HCT116 (cell line): ENCODE measurements at regions not wholly inside any gene's neighbourhood (a gene's known extent, or its start where the extent isn't known, plus 50 kb on each side); places are given as distances from the start of the nearest gene placed in this dataset.

ENCODE experiments used
- ATAC-seq: fragments of 200-7000 bp; cut with Tn5 transposase; 2 replicates; pipeline ENCODE4 v1.9.1; 2020; ENCODE audit warnings: mild to moderate bottlenecking, moderate library complexity
- BruUV-seq: library from RNA; stranded (reverse); fragments of 400-500 nt; replicated peaks from 2 replicates; lab custom pipeline; 2021; lab: Mats Ljungman, UMichigan
- CTCF ChIA-PET: fragments of 300-600 bp; sonication (Branson Sonifier 250); formaldehyde crosslinking; loops from one replicate; lab custom pipeline; 2021; ENCODE audit warnings: antibody characterized with exemption; lab: Charles Lee
- POLR2A ChIA-PET: fragments of 300-600, 350-600 bp; sonication (Branson Sonifier 250); formaldehyde crosslinking; loops from one replicate; lab custom pipeline; 2021; ENCODE audit warnings: antibody characterized with exemption; lab: Charles Lee
- RAD21 ChIA-PET, 2 experiments: fragments of 300-600 bp; sonication (Branson Sonifier 250); formaldehyde crosslinking; loops; one replicate each; lab custom pipeline; 2023; ENCODE audit warnings: low total read pairs in 2 of 2; ENCODE audit not compliant: uncharacterized antibody in 2 of 2, unreplicated experiment in 2 of 2, low non-redundant PET in 1 of 2; lab: Charles Lee
- DNase-seq: peaks from one replicate; pipeline ENCODE4 v3.0.0-alpha.2; 2010; ENCODE audit warnings: low read depth, low spot score
- H2AFZ ChIP-seq: fragments of 200-600 bp; shearing (Covaris generic), sonication (generic); 2 replicates; pipeline ENCODE4 v1.6.1; 2017; ENCODE audit warnings: low read depth, mixed run types, mixed read lengths, antibody characterized with exemption, low read length; ENCODE audit not compliant: poor library complexity, severe bottlenecking
- H3K27ac ChIP-seq: 2 replicates; pipeline ENCODE4 v1.5.1; 2012; ENCODE audit warnings: low read depth, low read length
- H3K27me3 ChIP-seq: fragments of 200-600 bp; sonication (generic); 2 replicates; pipeline ENCODE4 v1.6.1; 2016; ENCODE audit warnings: mixed run types, low read length, mixed read lengths; ENCODE audit not compliant: insufficient read depth
- H3K36me3 ChIP-seq, 2 experiments: fragments of 200-500 bp in 1 of 2; fragments of 200-600 bp in 1 of 2; sonication (Bioruptor generic) in 1 of 2; sonication (generic) in 1 of 2; 2 replicates each; pipeline versions ENCODE4 v1.5.1 to v1.6.1; 2014 to 2016; ENCODE audit warnings: low read length in 2 of 2, inconsistent platforms in 1 of 2, mixed read lengths in 1 of 2, mixed run types in 1 of 2; ENCODE audit not compliant: insufficient read depth in 2 of 2, control insufficient read depth in 1 of 2
- H3K4me1 ChIP-seq, 2 experiments: fragments of 200-600 bp in 1 of 2; sonication (generic) in 1 of 2; 2 replicates each; pipeline versions ENCODE4 v1.5.1 to v1.6.1; 2012 to 2017; ENCODE audit warnings: low read length in 2 of 2, inconsistent platforms in 1 of 2, mild to moderate bottlenecking in 1 of 2, mixed read lengths in 1 of 2, mixed run types in 1 of 2, moderate library complexity in 1 of 2; ENCODE audit not compliant: insufficient read depth in 2 of 2, control insufficient read depth in 1 of 2
- H3K4me2 ChIP-seq: fragments of 200-600 bp; sonication (generic); 2 replicates; pipeline ENCODE4 v1.6.1; 2017; ENCODE audit warnings: mixed run types, low read length, mixed read lengths
- H3K4me3 ChIP-seq, 2 experiments: fragments of 200-600 bp in 1 of 2; sonication (generic) in 1 of 2; replicated peaks in 1 of 2; 2 replicates each; pipeline ENCODE4 v1.5.1; 2011 to 2016; ENCODE audit warnings: low read length in 2 of 2, control low read depth in 1 of 2, low read depth in 1 of 2, mild to moderate bottlenecking in 1 of 2, mixed read lengths in 1 of 2, mixed run types in 1 of 2
- H3K79me2 ChIP-seq: fragments of 200-600 bp; sonication (generic); 2 replicates; pipeline ENCODE4 v1.6.1; 2017; ENCODE audit warnings: mild to moderate bottlenecking, mixed run types, low read length, moderate library complexity, mixed read lengths; ENCODE audit not compliant: insufficient read depth
- H3K9ac ChIP-seq: fragments of 200-600 bp; sonication (generic); 2 replicates; pipeline ENCODE4 v1.6.1; 2016; ENCODE audit warnings: low read length, mixed read lengths
- H3K9me2 ChIP-seq: fragments of 200-600 bp; sonication (generic), shearing (Covaris generic); 2 replicates; pipeline ENCODE4 v1.6.1; 2017; ENCODE audit warnings: mixed run types, mild to moderate bottlenecking, moderate library complexity; ENCODE audit not compliant: insufficient read depth
- H3K9me3 ChIP-seq, 2 experiments: fragments of 200-500 bp in 1 of 2; fragments of 200-600 bp in 1 of 2; sonication (Bioruptor generic) in 1 of 2; sonication (generic) in 1 of 2; 2 replicates each; pipeline ENCODE4 v1.6.1; 2014 to 2017; ENCODE audit warnings: low read length in 2 of 2, mixed read lengths in 2 of 2, inconsistent platforms in 1 of 2, low read depth in 1 of 2, mild to moderate bottlenecking in 1 of 2, mixed run types in 1 of 2, moderate library complexity in 1 of 2; ENCODE audit not compliant: control insufficient read depth in 1 of 2, insufficient read depth in 1 of 2
- H4K20me1 ChIP-seq: fragments of 200-600 bp; sonication (generic), shearing (Covaris generic); 2 replicates; pipeline ENCODE4 v1.6.1; 2017; ENCODE audit warnings: mixed run types, mild to moderate bottlenecking, moderate library complexity; ENCODE audit not compliant: insufficient read depth
- CEBPB ChIP-seq: IDR thresholded peaks from 2 replicates; pipeline ENCODE4 v1.6.1; 2012; ENCODE audit warnings: low read depth
- EGR1 ChIP-seq: IDR thresholded peaks from 2 replicates; pipeline ENCODE4 v1.6.1; 2012; ENCODE audit warnings: low read depth
- JUND ChIP-seq: IDR thresholded peaks from 2 replicates; pipeline ENCODE4 v1.6.1; 2012
- POLR2A ChIP-seq: IDR thresholded peaks from 2 replicates; pipeline ENCODE4 v1.7.0; 2011; ENCODE audit warnings: borderline replicate concordance; ENCODE audit not compliant: insufficient read depth, insufficient read length; ENCODE audit errors: extremely low read depth
- POLR2AphosphoS5 ChIP-seq: IDR thresholded peaks from 2 replicates; pipeline ENCODE4 v1.6.1; 2011; ENCODE audit warnings: mild to moderate bottlenecking, low read depth, low read length, moderate library complexity
- SIN3A ChIP-seq: IDR thresholded peaks from 2 replicates; pipeline ENCODE4 v1.6.1; 2012; ENCODE audit warnings: low read depth
- SP1 ChIP-seq: IDR thresholded peaks from 2 replicates; pipeline ENCODE4 v1.6.1; 2012; ENCODE audit warnings: low read depth
- SRF ChIP-seq: IDR thresholded peaks from 2 replicates; pipeline ENCODE4 v1.6.1; 2012; ENCODE audit warnings: low read depth
- ZNF274 ChIP-seq: fragments of 200-500 bp; sonication (Bioruptor generic); IDR thresholded peaks from 2 replicates; pipeline ENCODE4 v1.6.1; 2014; ENCODE audit warnings: mild to moderate bottlenecking, low read depth, low read length, inconsistent platforms
- intact Hi-C: fragments of 100-400 bp; cut with micrococcal nuclease; formaldehyde crosslinking; loops from 2 replicates; pipeline ENCODE4 v1.10.0; 2022
- TF ChIP-seq, protein P1 (sequence below): IDR thresholded peaks from 2 replicates; pipeline ENCODE4 v1.6.1; 2012
- TF ChIP-seq, protein P2 (sequence below): IDR thresholded peaks from 2 replicates; pipeline ENCODE4 v1.6.1; 2012; ENCODE audit warnings: low read depth

GRCh38 chr10:62480196-62480595 is 106.0 kb downstream of the ZNF365 start:
- BruUV-seq = no TSS peak
- ChIA-PET CTCF (interaction anchor here (1.1 kb wide), 1 partner anchor 12 kb away, joined by 4 read pairs; no protein-coding TSS in a partner anchor), POLR2A (no interaction called here)

DNA sequence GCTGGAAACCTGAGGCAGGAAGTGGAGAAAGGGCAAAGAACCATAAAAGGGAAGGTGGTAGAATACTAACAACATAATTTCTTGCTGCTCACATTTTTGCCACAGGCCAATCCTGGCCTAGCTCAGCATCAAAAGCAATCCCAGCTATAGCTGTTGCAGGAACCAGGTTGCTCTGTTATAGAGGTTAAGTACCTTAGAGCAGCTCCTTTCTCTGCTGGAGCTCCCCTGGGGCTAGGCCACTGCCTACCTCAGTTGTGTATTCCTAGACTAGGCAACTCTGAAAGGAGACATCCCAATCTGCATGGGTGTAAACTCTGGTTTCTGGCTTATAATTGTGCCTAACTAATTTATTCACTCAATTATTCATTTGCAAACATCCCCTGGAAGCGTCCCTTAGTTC is 108.4 kb downstream of the ZNF365 start:
- intact Hi-C loops = no loop called here
- no peaks in the 10 kb centered on the region for H3K9me3 ChIP-seq
- no peaks in the 10 kb centered on the region for H3K27me3 ChIP-seq
- H3K4me3 ChIP-seq = no peak overlapping the region
- ChIA-PET POLR2A (no interaction called here), CTCF (interaction anchor here (1.2 to 1.7 kb wide), 2 partner anchors 9 to 44 kb away, joined by 3 to 4 read pairs; no protein-coding TSS in a partner anchor), RAD21 (no interaction called here)
- H3K79me2 ChIP-seq = no peaks in the 10 kb centered on the region
- no peak overlapping the region for H2AFZ ChIP-seq
- no peak for ATAC-seq
- TF ChIP-seq EGR1 = no peak
- TF ChIP-seq, protein P1, sequence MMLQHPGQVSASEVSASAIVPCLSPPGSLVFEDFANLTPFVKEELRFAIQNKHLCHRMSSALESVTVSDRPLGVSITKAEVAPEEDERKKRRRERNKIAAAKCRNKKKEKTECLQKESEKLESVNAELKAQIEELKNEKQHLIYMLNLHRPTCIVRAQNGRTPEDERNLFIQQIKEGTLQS = no peak
- TF ChIP-seq, protein P2, sequence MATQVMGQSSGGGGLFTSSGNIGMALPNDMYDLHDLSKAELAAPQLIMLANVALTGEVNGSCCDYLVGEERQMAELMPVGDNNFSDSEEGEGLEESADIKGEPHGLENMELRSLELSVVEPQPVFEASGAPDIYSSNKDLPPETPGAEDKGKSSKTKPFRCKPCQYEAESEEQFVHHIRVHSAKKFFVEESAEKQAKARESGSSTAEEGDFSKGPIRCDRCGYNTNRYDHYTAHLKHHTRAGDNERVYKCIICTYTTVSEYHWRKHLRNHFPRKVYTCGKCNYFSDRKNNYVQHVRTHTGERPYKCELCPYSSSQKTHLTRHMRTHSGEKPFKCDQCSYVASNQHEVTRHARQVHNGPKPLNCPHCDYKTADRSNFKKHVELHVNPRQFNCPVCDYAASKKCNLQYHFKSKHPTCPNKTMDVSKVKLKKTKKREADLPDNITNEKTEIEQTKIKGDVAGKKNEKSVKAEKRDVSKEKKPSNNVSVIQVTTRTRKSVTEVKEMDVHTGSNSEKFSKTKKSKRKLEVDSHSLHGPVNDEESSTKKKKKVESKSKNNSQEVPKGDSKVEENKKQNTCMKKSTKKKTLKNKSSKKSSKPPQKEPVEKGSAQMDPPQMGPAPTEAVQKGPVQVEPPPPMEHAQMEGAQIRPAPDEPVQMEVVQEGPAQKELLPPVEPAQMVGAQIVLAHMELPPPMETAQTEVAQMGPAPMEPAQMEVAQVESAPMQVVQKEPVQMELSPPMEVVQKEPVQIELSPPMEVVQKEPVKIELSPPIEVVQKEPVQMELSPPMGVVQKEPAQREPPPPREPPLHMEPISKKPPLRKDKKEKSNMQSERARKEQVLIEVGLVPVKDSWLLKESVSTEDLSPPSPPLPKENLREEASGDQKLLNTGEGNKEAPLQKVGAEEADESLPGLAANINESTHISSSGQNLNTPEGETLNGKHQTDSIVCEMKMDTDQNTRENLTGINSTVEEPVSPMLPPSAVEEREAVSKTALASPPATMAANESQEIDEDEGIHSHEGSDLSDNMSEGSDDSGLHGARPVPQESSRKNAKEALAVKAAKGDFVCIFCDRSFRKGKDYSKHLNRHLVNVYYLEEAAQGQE = no peak
- H3K4me1 ChIP-seq = no peaks in the 10 kb centered on the region
- no peak overlapping the region for H3K27ac ChIP-seq
- no peak overlapping the region for H3K9ac ChIP-seq
- H3K4me2 ChIP-seq = no peak overlapping the region
- no peaks in the 10 kb centered on the region for H3K36me3 ChIP-seq
- DNase-seq = no peak
- BruUV-seq = no TSS peak
- no peaks in the 10 kb centered on the region for H3K9me2 ChIP-seq
- no peaks in the 10 kb centered on the region for H4K20me1 ChIP-seq

More at GRCh38 chr10:62480196-62480595, 106.0 kb downstream of the ZNF365 start:
- ATAC-seq (no peak), DNase-seq (no peak)
- TF ChIP-seq POLR2A (no peak), POLR2AphosphoS5 (no peak), CEBPB (no peak), JUND (no peak), SRF (no peak), ZNF274 (no peak), SP1 (no peak), SIN3A (no peak)
- TF ChIP-seq, protein P1 = no peak
- Histone ChIP-seq H2AFZ (no peak overlapping the region), H3K4me3 (no peak overlapping the region), H3K79me2 (no peaks in the 10 kb centered on the region), H4K20me1 (no peaks in the 10 kb centered on the region), H3K9me3 (no peaks in the 10 kb centered on the region), H3K9me2 (no peaks in the 10 kb centered on the region), H3K9ac (no peak overlapping the region), H3K4me1 (no peaks in the 10 kb centered on the region), H3K4me2 (no peak overlapping the region), H3K27ac (no peak overlapping the region), H3K36me3 (no peaks in the 10 kb centered on the region), H3K27me3 (no peaks in the 10 kb centered on the region)
- RAD21 ChIA-PET = no interaction called here
- intact Hi-C loops = no loop called here
